ENCODE measurements at regions not wholly inside any gene's neighbourhood (a gene's known extent, or its start where the extent isn't known, plus 50 kb on each side); places are given as distances from the start of the nearest gene placed in this dataset.

GRCh38 chr2:31651267-31651666 lies 70.5 kb upstream of the SRD5A2 start:
- TF ChIP-seq CTCF (IDR thresholded peaks at IDR 0.05 in 4 of 5, conservative IDR thresholded peaks at IDR 0.05 in 1 of 5) = no peak
- TF ChIP-seq POLR2A (IDR thresholded peaks at IDR 0.05) = no peak
